AG09309 (cell line): ENCODE measurements at regions not wholly inside any gene's neighbourhood (a gene's known extent, or its start where the extent isn't known, plus 50 kb on each side); places are given as distances from the start of the nearest gene placed in this dataset.

ENCODE experiments used
- DNase-seq: peaks from one replicate; pipeline ENCODE4 v3.0.0-alpha.2; 2010; ENCODE audit warnings: low read depth
- H3K4me3 ChIP-seq: 2 replicates; pipeline ENCODE4 v1.5.1; 2011; ENCODE audit warnings: mild to moderate bottlenecking, low read depth, low read length, moderate library complexity; ENCODE audit not compliant: control insufficient read depth
- CTCF ChIP-seq: IDR thresholded peaks from 2 replicates; pipeline ENCODE4 v1.5.1; 2011; ENCODE audit warnings: mild to moderate bottlenecking, low read depth, low read length, inconsistent platforms; ENCODE audit not compliant: insufficient read depth, control insufficient read depth; ENCODE audit errors: missing control alignments

GRCh38 chr7:23981758-23982157 is 271.7 kb downstream of the STK31 start:
- no peak for TF ChIP-seq CTCF
- DNase-seq: no peak
- no peak overlapping the region for H3K4me3 ChIP-seq

- H3K4me3 ChIP-seq: no peak overlapping the region
- DNase-seq: no peak
- no peak for TF ChIP-seq CTCF
Observed at GRCh38 chr7:24005517-24005916, 278.5 kb upstream of the NPY start.

GRCh38 chr7:24010495-24010894 is 273.5 kb upstream of the NPY start:
- no peak for DNase-seq
- no peak overlapping the region for H3K4me3 ChIP-seq
- no peak for TF ChIP-seq CTCF

- DNase-seq: no peak
- no peak for TF ChIP-seq CTCF
- no peak overlapping the region for H3K4me3 ChIP-seq
Observed at GRCh38 chr7:24017519-24017918, 266.5 kb upstream of the NPY start.

- no peak for TF ChIP-seq CTCF
- DNase-seq: no peak
- H3K4me3 ChIP-seq: no peak overlapping the region
Observed at GRCh38 chr7:24018331-24018730, 265.7 kb upstream of the NPY start.

- no peak for DNase-seq
- H3K4me3 ChIP-seq: no peak overlapping the region
- TF ChIP-seq CTCF: no peak
Observed at GRCh38 chr7:24019841-24020240, 264.1 kb upstream of the NPY start.
